GM23338 (cell line): ENCODE measurements at regions not wholly inside any gene's neighbourhood (a gene's known extent, or its start where the extent isn't known, plus 50 kb on each side); places are given as distances from the start of the nearest gene placed in this dataset.

Source experiments
- ATAC-seq: fragments of 200-7000 bp; cut with Tn5 transposase; 3 replicates; pipeline ENCODE4 v1.9.1; 2020
- DNase-seq: peaks from one replicate; pipeline ENCODE4 v3.0.0-alpha.2; 2015; ENCODE audit warnings: low spot score
- H2AFZ ChIP-seq: fragments of 200-600 bp; sonication (generic); 2 replicates; pipeline ENCODE4 v1.8.0; 2016; ENCODE audit warnings: antibody characterized with exemption, mild to moderate bottlenecking, moderate library complexity
- H3F3A ChIP-seq: fragments of 200-600 bp; sonication (generic); replicated peaks from 2 replicates; pipeline ENCODE4 v1.8.0; 2017; ENCODE audit warnings: antibody characterized with exemption, mixed run types, low read depth
- H3K27ac ChIP-seq: fragments of 200-600 bp; sonication (generic); 2 replicates; pipeline ENCODE4 v1.6.1; 2016; ENCODE audit warnings: low read depth
- H3K27me3 ChIP-seq: fragments of 200-600 bp; sonication (generic); 2 replicates; pipeline ENCODE4 v1.8.0; 2016; ENCODE audit warnings: mild to moderate bottlenecking, mixed run types, moderate library complexity; ENCODE audit not compliant: insufficient read depth
- H3K36me3 ChIP-seq: fragments of 200-600 bp; sonication (generic); 2 replicates; pipeline ENCODE4 v1.8.0; 2016; ENCODE audit warnings: mild to moderate bottlenecking; ENCODE audit not compliant: insufficient read depth
- H3K4me1 ChIP-seq: fragments of 200-600 bp; sonication (generic); 2 replicates; pipeline ENCODE4 v1.8.0; 2016; ENCODE audit warnings: mild to moderate bottlenecking, moderate library complexity; ENCODE audit not compliant: insufficient read depth
- H3K4me2 ChIP-seq: fragments of 200-600 bp; sonication (generic); 2 replicates; pipeline ENCODE4 v1.7.1; 2017; ENCODE audit warnings: mixed run types
- H3K4me3 ChIP-seq: fragments of 200-600 bp; sonication (generic); 2 replicates; pipeline ENCODE4 v1.6.1; 2016; ENCODE audit warnings: mixed run types
- H3K79me2 ChIP-seq: fragments of 200-600 bp; sonication (generic); replicated peaks from 2 replicates; pipeline ENCODE4 v1.8.0; 2017; ENCODE audit warnings: mild to moderate bottlenecking; ENCODE audit not compliant: insufficient read depth
- H3K9me2 ChIP-seq: fragments of 200-600 bp; sonication (generic); 2 replicates; pipeline ENCODE4 v1.8.0; 2017; ENCODE audit not compliant: insufficient read depth
- H4K20me1 ChIP-seq: fragments of 200-600 bp; sonication (generic); replicated peaks from 2 replicates; pipeline ENCODE4 v1.8.0; 2017; ENCODE audit warnings: mild to moderate bottlenecking; ENCODE audit not compliant: insufficient read depth
- H3K27ac Mint-ChIP-seq: 2 replicates; pipeline ENCODE4 v1.8.0; 2020; ENCODE audit warnings: inconsistent platforms, mild to moderate bottlenecking, moderate library complexity, mixed read lengths
- H3K27me3 Mint-ChIP-seq: 3 replicates; pipeline ENCODE4 v1.8.0; 2022; ENCODE audit warnings: low read depth, mild to moderate bottlenecking, moderate library complexity, mixed read lengths, inconsistent platforms; ENCODE audit not compliant: insufficient read depth, poor library complexity
- H3K36me3 Mint-ChIP-seq: 3 replicates; pipeline ENCODE4 v1.8.0; 2021; ENCODE audit warnings: low read depth, mild to moderate bottlenecking, inconsistent platforms, moderate library complexity, mixed read lengths
- H3K4me1 Mint-ChIP-seq: 3 replicates; pipeline ENCODE4 v1.8.0; 2020; ENCODE audit warnings: mild to moderate bottlenecking, inconsistent platforms, mixed read lengths
- H3K4me3 Mint-ChIP-seq: 3 replicates; pipeline ENCODE4 v1.8.0; 2021; ENCODE audit warnings: moderate library complexity, mild to moderate bottlenecking, inconsistent platforms, mixed read lengths
- H3K9me3 Mint-ChIP-seq: 3 replicates; pipeline ENCODE4 v1.8.0; 2020; ENCODE audit warnings: moderate library complexity, mild to moderate bottlenecking, inconsistent platforms, mixed read lengths
- CREB1 ChIP-seq: fragments of 250-450 bp; sonication (Bioruptor Pico); IDR thresholded peaks from 2 replicates; pipeline ENCODE4 v1.5.0; 2020; ENCODE audit warnings: low read depth, mild to moderate bottlenecking, moderate library complexity
- EZH2 ChIP-seq: fragments of 200-600 bp; sonication (generic); IDR thresholded peaks from one replicate; pipeline ENCODE4 v1.8.0; 2017; ENCODE audit warnings: antibody characterized with exemption, mild to moderate bottlenecking, low read depth; ENCODE audit not compliant: unreplicated experiment
- EZH2phosphoT487 ChIP-seq: fragments of 200-600 bp; sonication (generic); IDR thresholded peaks from one replicate; pipeline ENCODE4 v1.8.1; 2018; ENCODE audit warnings: antibody characterized with exemption; ENCODE audit not compliant: unreplicated experiment
- JUNB ChIP-seq: IDR thresholded peaks from one replicate; pipeline ENCODE4 v1.6.1; 2016; ENCODE audit warnings: antibody characterized with exemption; ENCODE audit not compliant: unreplicated experiment
- NANOG ChIP-seq: IDR thresholded peaks from 2 replicates; pipeline ENCODE4 v1.6.1; 2016; ENCODE audit warnings: antibody characterized with exemption, borderline replicate concordance
- POLR2AphosphoS5 ChIP-seq: IDR thresholded peaks from 2 replicates; pipeline ENCODE4 v1.6.1; 2016; ENCODE audit warnings: antibody characterized with exemption, low read depth
- STAT1 ChIP-seq: IDR thresholded peaks from one replicate; pipeline ENCODE4 v1.6.1; 2016; ENCODE audit warnings: antibody characterized with exemption; ENCODE audit not compliant: unreplicated experiment
- ZNF114 ChIP-seq: fragments of 250-450 bp; sonication (Bioruptor Pico); IDR thresholded peaks from 2 replicates; pipeline ENCODE4 v1.5.0; 2020; ENCODE audit warnings: mild to moderate bottlenecking, moderate library complexity
- ZNF331 ChIP-seq: fragments of 250-450 bp; sonication (Bioruptor Pico); IDR thresholded peaks from 2 replicates; pipeline ENCODE4 v1.5.0; 2020; ENCODE audit warnings: low read depth, mild to moderate bottlenecking, moderate library complexity
- TF ChIP-seq, protein P1 (sequence below), 2 experiments: fragments of 200-600 bp in 1 of 2; sonication (generic) in 1 of 2; conservative IDR thresholded peaks; 2 replicates each; pipeline versions ENCODE4 v1.5.1 to v1.6.1; 2016 to 2017; ENCODE audit warnings: antibody characterized with exemption in 2 of 2, low read depth in 2 of 2, mild to moderate bottlenecking in 2 of 2, moderate library complexity in 1 of 2
- TF ChIP-seq, protein P2 (sequence below): IDR thresholded peaks from one replicate; pipeline ENCODE4 v1.6.1; 2018; ENCODE audit warnings: antibody characterized with exemption; ENCODE audit not compliant: unreplicated experiment
- TF ChIP-seq, protein P3 (sequence below): fragments of 250-450 bp; sonication (Bioruptor Pico); IDR thresholded peaks from 2 replicates; pipeline ENCODE4 v1.5.0; 2020; ENCODE audit warnings: mild to moderate bottlenecking, moderate library complexity
- TF ChIP-seq, protein P4 (sequence below): IDR thresholded peaks from 2 replicates; pipeline ENCODE4 v1.6.1; 2016; ENCODE audit warnings: antibody characterized with exemption

DNA sequence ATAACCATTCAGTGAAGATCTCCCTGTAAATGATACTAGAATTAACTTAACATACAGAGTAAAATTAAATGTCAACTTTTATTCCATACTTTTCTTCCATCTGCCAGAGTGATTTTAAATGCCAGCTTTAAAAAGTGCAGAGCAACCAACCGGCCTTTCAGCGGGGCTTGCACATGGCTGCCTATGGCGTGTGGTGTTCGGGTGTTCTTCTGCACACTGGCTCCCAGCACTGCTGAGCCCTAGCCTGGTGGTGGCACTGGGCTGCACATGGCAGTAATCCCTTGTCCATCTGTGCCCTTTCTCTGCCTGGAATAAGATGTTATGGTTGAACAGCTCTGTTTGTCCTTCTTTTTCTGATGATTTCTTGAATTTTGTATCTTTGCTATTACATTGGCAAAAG is 156.3 kb downstream of the SNX7 start:
- no peak overlapping the region for H2AFZ ChIP-seq
- H3K27ac Mint-ChIP-seq, result no peak overlapping the region

More for the DNA sequence above, 156.3 kb downstream of the SNX7 start:
- H3K4me3 ChIP-seq, result no peak overlapping the region
- H3K36me3 Mint-ChIP-seq, result no peaks in the 10 kb centered on the region
- H3K4me1 ChIP-seq, result no peaks in the 10 kb centered on the region
- H3K79me2 ChIP-seq, result no peaks in the 10 kb centered on the region
- H3K36me3 ChIP-seq, result no peaks in the 10 kb centered on the region
- H3K4me3 Mint-ChIP-seq, result no peak overlapping the region
- H3K27ac ChIP-seq, result no peak overlapping the region
- no peaks in the 10 kb centered on the region for H3K9me3 Mint-ChIP-seq
- TF ChIP-seq, protein P1, sequence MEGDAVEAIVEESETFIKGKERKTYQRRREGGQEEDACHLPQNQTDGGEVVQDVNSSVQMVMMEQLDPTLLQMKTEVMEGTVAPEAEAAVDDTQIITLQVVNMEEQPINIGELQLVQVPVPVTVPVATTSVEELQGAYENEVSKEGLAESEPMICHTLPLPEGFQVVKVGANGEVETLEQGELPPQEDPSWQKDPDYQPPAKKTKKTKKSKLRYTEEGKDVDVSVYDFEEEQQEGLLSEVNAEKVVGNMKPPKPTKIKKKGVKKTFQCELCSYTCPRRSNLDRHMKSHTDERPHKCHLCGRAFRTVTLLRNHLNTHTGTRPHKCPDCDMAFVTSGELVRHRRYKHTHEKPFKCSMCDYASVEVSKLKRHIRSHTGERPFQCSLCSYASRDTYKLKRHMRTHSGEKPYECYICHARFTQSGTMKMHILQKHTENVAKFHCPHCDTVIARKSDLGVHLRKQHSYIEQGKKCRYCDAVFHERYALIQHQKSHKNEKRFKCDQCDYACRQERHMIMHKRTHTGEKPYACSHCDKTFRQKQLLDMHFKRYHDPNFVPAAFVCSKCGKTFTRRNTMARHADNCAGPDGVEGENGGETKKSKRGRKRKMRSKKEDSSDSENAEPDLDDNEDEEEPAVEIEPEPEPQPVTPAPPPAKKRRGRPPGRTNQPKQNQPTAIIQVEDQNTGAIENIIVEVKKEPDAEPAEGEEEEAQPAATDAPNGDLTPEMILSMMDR (conservative IDR thresholded peaks at IDR 0.05; ENCODE audit: low read depth in 2 of 2), result no peak
- TF ChIP-seq JUNB, result no peak
- TF ChIP-seq, protein P2, sequence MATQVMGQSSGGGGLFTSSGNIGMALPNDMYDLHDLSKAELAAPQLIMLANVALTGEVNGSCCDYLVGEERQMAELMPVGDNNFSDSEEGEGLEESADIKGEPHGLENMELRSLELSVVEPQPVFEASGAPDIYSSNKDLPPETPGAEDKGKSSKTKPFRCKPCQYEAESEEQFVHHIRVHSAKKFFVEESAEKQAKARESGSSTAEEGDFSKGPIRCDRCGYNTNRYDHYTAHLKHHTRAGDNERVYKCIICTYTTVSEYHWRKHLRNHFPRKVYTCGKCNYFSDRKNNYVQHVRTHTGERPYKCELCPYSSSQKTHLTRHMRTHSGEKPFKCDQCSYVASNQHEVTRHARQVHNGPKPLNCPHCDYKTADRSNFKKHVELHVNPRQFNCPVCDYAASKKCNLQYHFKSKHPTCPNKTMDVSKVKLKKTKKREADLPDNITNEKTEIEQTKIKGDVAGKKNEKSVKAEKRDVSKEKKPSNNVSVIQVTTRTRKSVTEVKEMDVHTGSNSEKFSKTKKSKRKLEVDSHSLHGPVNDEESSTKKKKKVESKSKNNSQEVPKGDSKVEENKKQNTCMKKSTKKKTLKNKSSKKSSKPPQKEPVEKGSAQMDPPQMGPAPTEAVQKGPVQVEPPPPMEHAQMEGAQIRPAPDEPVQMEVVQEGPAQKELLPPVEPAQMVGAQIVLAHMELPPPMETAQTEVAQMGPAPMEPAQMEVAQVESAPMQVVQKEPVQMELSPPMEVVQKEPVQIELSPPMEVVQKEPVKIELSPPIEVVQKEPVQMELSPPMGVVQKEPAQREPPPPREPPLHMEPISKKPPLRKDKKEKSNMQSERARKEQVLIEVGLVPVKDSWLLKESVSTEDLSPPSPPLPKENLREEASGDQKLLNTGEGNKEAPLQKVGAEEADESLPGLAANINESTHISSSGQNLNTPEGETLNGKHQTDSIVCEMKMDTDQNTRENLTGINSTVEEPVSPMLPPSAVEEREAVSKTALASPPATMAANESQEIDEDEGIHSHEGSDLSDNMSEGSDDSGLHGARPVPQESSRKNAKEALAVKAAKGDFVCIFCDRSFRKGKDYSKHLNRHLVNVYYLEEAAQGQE, result no peak
- TF ChIP-seq, protein P3, sequence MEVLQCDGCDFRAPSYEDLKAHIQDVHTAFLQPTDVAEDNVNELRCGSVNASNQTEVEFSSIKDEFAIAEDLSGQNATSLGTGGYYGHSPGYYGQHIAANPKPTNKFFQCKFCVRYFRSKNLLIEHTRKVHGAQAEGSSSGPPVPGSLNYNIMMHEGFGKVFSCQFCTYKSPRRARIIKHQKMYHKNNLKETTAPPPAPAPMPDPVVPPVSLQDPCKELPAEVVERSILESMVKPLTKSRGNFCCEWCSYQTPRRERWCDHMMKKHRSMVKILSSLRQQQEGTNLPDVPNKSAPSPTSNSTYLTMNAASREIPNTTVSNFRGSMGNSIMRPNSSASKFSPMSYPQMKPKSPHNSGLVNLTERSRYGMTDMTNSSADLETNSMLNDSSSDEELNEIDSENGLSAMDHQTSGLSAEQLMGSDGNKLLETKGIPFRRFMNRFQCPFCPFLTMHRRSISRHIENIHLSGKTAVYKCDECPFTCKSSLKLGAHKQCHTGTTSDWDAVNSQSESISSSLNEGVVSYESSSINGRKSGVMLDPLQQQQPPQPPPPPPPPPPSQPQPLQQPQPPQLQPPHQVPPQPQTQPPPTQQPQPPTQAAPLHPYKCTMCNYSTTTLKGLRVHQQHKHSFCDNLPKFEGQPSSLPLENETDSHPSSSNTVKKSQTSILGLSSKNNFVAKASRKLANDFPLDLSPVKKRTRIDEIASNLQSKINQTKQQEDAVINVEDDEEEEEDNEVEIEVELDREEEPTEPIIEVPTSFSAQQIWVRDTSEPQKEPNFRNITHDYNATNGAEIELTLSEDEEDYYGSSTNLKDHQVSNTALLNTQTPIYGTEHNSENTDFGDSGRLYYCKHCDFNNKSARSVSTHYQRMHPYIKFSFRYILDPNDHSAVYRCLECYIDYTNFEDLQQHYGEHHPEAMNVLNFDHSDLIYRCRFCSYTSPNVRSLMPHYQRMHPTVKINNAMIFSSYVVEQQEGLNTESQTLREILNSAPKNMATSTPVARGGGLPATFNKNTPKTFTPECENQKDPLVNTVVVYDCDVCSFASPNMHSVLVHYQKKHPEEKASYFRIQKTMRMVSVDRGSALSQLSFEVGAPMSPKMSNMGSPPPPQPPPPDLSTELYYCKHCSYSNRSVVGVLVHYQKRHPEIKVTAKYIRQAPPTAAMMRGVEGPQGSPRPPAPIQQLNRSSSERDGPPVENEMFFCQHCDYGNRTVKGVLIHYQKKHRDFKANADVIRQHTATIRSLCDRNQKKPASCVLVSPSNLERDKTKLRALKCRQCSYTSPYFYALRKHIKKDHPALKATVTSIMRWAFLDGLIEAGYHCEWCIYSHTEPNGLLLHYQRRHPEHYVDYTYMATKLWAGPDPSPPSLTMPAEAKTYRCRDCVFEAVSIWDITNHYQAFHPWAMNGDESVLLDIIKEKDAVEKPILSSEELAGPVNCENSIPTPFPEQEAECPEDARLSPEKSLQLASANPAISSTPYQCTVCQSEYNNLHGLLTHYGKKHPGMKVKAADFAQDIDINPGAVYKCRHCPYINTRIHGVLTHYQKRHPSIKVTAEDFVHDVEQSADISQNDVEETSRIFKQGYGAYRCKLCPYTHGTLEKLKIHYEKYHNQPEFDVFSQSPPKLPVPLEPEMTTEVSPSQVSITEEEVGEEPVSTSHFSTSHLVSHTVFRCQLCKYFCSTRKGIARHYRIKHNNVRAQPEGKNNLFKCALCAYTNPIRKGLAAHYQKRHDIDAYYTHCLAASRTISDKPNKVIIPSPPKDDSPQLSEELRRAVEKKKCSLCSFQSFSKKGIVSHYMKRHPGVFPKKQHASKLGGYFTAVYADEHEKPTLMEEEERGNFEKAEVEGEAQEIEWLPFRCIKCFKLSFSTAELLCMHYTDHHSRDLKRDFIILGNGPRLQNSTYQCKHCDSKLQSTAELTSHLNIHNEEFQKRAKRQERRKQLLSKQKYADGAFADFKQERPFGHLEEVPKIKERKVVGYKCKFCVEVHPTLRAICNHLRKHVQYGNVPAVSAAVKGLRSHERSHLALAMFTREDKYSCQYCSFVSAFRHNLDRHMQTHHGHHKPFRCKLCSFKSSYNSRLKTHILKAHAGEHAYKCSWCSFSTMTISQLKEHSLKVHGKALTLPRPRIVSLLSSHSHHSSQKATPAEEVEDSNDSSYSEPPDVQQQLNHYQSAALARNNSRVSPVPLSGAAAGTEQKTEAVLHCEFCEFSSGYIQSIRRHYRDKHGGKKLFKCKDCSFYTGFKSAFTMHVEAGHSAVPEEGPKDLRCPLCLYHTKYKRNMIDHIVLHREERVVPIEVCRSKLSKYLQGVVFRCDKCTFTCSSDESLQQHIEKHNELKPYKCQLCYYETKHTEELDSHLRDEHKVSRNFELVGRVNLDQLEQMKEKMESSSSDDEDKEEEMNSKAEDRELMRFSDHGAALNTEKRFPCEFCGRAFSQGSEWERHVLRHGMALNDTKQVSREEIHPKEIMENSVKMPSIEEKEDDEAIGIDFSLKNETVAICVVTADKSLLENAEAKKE, result no peak
- no peak for TF ChIP-seq EZH2phosphoT487
- no peak for TF ChIP-seq ZNF331 (CRISPR knock-in tag)
- TF ChIP-seq POLR2AphosphoS5, result no peak
- TF ChIP-seq STAT1, result no peak
- TF ChIP-seq ZNF114, result no peak
- no peak for TF ChIP-seq CREB1 (CRISPR knock-in tag)
- no peak for TF ChIP-seq EZH2
- TF ChIP-seq, protein P4, sequence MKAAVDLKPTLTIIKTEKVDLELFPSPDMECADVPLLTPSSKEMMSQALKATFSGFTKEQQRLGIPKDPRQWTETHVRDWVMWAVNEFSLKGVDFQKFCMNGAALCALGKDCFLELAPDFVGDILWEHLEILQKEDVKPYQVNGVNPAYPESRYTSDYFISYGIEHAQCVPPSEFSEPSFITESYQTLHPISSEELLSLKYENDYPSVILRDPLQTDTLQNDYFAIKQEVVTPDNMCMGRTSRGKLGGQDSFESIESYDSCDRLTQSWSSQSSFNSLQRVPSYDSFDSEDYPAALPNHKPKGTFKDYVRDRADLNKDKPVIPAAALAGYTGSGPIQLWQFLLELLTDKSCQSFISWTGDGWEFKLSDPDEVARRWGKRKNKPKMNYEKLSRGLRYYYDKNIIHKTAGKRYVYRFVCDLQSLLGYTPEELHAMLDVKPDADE, result no peak
- TF ChIP-seq NANOG, result no peak
- H3F3A ChIP-seq, result no peaks in the 10 kb centered on the region
- peaks cover 1% of the 10 kb centered on the region for H3K27me3 Mint-ChIP-seq
- no peak for DNase-seq
- ATAC-seq, result no peak
- no peaks in the 10 kb centered on the region for H3K27me3 ChIP-seq
- H3K9me2 ChIP-seq, result no peaks in the 10 kb centered on the region; the same call in 1 of the 2 replicates
- H3K4me2 ChIP-seq, result no peak overlapping the region
- H4K20me1 ChIP-seq, result no peaks in the 10 kb centered on the region
- H3K4me1 Mint-ChIP-seq, result no peaks in the 10 kb centered on the region
